ENCODE measurements at regions not wholly inside any gene's neighbourhood (a gene's known extent, or its start where the extent isn't known, plus 50 kb on each side); places are given as distances from the start of the nearest gene placed in this dataset.

GRCh38 chrX:8105531-8105930 lies 65.5 kb downstream of the VCX2 start:
- Histone ChIP-seq H3K4me1 (no peaks in the 10 kb centered on the region), H3K9me3 (no peaks in the 10 kb centered on the region), H3K36me3 (ENCODE audit: control insufficient read depth, insufficient read depth, low read length) (no peaks in the 10 kb centered on the region), H3K27me3 (replicated peaks; ENCODE audit: control insufficient read depth, insufficient read depth, low read length) (no peaks in the 10 kb centered on the region), H3K4me3 (ENCODE audit: low read depth, low read length) (no peak overlapping the region)
- ChIA-PET CTCF (no interaction called here), POLR2A (no interaction called here)
- Mint-ChIP-seq H3K9me3 (ENCODE audit: unreplicated experiment) (no peaks in the 10 kb centered on the region), H3K36me3 (ENCODE audit: insufficient read depth, unreplicated experiment) (no peaks in the 10 kb centered on the region), H3K27ac (ENCODE audit: unreplicated experiment) (no peak overlapping the region), H3K27me3 (ENCODE audit: insufficient read depth, unreplicated experiment) (peaks cover 3% of the 10 kb centered on the region), H3K4me3 (ENCODE audit: unreplicated experiment) (no peak overlapping the region), H3K4me1 (ENCODE audit: low read depth, unreplicated experiment) (no peaks in the 10 kb centered on the region)
- intact Hi-C loops (cut with micrococcal nuclease; ENCODE audit: unreplicated experiment) = no loop called here
- BruUV-seq (replicated peaks) = no TSS peak
- DNase-seq = no peak
- TF ChIP-seq, protein P1, sequence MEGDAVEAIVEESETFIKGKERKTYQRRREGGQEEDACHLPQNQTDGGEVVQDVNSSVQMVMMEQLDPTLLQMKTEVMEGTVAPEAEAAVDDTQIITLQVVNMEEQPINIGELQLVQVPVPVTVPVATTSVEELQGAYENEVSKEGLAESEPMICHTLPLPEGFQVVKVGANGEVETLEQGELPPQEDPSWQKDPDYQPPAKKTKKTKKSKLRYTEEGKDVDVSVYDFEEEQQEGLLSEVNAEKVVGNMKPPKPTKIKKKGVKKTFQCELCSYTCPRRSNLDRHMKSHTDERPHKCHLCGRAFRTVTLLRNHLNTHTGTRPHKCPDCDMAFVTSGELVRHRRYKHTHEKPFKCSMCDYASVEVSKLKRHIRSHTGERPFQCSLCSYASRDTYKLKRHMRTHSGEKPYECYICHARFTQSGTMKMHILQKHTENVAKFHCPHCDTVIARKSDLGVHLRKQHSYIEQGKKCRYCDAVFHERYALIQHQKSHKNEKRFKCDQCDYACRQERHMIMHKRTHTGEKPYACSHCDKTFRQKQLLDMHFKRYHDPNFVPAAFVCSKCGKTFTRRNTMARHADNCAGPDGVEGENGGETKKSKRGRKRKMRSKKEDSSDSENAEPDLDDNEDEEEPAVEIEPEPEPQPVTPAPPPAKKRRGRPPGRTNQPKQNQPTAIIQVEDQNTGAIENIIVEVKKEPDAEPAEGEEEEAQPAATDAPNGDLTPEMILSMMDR (IDR thresholded peaks at IDR 0.05; ENCODE audit: insufficient read depth in 1 of 2, low read depth in 1 of 2, low read length in 1 of 2, severe bottlenecking in 1 of 2, unreplicated experiment in 1 of 2) = no peak

DNA sequence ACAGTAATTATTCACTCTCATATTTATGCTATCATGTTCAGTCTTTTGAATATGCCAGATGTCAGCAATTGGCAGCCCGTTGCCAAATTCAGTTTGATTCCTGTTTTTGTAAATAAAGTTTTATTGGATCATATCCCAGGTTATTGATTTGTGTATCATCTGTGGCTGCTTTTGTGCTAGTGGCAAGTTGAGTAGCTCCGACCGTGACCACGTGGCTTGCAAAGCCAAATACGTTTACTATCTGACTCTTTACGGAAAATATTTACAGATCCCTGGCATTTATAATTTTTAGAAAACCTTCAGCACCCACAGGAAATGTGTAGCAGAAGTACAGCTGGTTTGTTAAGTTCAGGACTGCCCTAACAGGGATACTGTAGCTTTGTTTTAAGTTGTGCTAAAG lies 67.4 kb downstream of the VCX2 start:
- Mint-ChIP-seq H3K4me1 (ENCODE audit: low read depth, unreplicated experiment) (no peaks in the 10 kb centered on the region), H3K27ac (ENCODE audit: unreplicated experiment) (no peak overlapping the region), H3K36me3 (ENCODE audit: insufficient read depth, unreplicated experiment) (no peaks in the 10 kb centered on the region), H3K27me3 (ENCODE audit: insufficient read depth, unreplicated experiment) (peaks cover 3% of the 10 kb centered on the region), H3K9me3 (ENCODE audit: unreplicated experiment) (no peaks in the 10 kb centered on the region), H3K4me3 (ENCODE audit: unreplicated experiment) (no peak overlapping the region)
- H3K4me1 ChIP-seq = no peaks in the 10 kb centered on the region
- H3K27me3 ChIP-seq (replicated peaks; ENCODE audit: control insufficient read depth, insufficient read depth, low read length) = no peaks in the 10 kb centered on the region
- TF ChIP-seq, protein P1 (IDR thresholded peaks at IDR 0.05; ENCODE audit: insufficient read depth in 1 of 2, low read depth in 1 of 2, low read length in 1 of 2, severe bottlenecking in 1 of 2, unreplicated experiment in 1 of 2) = no peak
- no TSS peak for BruUV-seq (replicated peaks)
- CTCF ChIA-PET = no interaction called here
- intact Hi-C loops (cut with micrococcal nuclease; ENCODE audit: unreplicated experiment) = no loop called here
- H3K9me3 ChIP-seq = no peaks in the 10 kb centered on the region
- POLR2A ChIA-PET = no interaction called here
- H3K36me3 ChIP-seq (ENCODE audit: control insufficient read depth, insufficient read depth, low read length) = no peaks in the 10 kb centered on the region
- no peak overlapping the region for H3K4me3 ChIP-seq (ENCODE audit: low read depth, low read length)
- no peak for DNase-seq

DNA sequence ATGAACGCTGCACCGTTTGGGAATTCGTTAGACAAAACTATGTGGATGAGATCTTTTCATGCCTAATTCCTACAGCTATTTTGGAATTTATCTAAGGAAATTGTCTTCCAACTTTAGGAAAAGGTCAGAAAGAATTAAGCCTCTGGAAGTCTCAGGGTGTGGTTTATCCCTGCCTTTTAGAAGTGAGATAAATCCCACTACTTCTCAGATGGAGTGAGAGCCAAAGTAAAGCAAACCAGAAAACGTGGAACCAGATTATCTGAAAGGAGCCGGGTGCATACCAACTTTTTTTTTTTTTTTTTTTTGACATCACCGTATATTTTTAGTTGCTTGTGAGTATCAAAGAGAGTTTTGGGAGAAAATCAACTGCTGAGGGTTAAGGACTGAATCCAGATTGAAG lies 79.6 kb downstream of the VCX2 start:
- H3K4me1 ChIP-seq = no peaks in the 10 kb centered on the region
- ChIA-PET POLR2A (no interaction called here), CTCF (no interaction called here)
- no peaks in the 10 kb centered on the region for H3K9me3 ChIP-seq
- no TSS peak for BruUV-seq (replicated peaks)
- Mint-ChIP-seq H3K4me3 (ENCODE audit: unreplicated experiment) (no peak overlapping the region), H3K9me3 (ENCODE audit: unreplicated experiment) (no peaks in the 10 kb centered on the region), H3K36me3 (ENCODE audit: insufficient read depth, unreplicated experiment) (no peaks in the 10 kb centered on the region), H3K4me1 (ENCODE audit: low read depth, unreplicated experiment) (no peaks in the 10 kb centered on the region), H3K27me3 (ENCODE audit: insufficient read depth, unreplicated experiment) (no peaks in the 10 kb centered on the region), H3K27ac (ENCODE audit: unreplicated experiment) (no peak overlapping the region)
- H3K36me3 ChIP-seq (ENCODE audit: control insufficient read depth, insufficient read depth, low read length) = no peaks in the 10 kb centered on the region
- no peak for DNase-seq
- no peaks in the 10 kb centered on the region for H3K27me3 ChIP-seq (replicated peaks; ENCODE audit: control insufficient read depth, insufficient read depth, low read length)
- TF ChIP-seq, protein P1 (IDR thresholded peaks at IDR 0.05; ENCODE audit: insufficient read depth in 1 of 2, low read depth in 1 of 2, low read length in 1 of 2, severe bottlenecking in 1 of 2, unreplicated experiment in 1 of 2) = no peak
- intact Hi-C loops (cut with micrococcal nuclease; ENCODE audit: unreplicated experiment) = no loop called here
- H3K4me3 ChIP-seq (ENCODE audit: low read depth, low read length) = no peak overlapping the region
